HG03060 (cell line): ENCODE measurements at regions not wholly inside any gene's neighbourhood (a gene's known extent, or its start where the extent isn't known, plus 50 kb on each side); places are given as distances from the start of the nearest gene placed in this dataset.
A peak's percentile ranks its signal among the peaks of the same experiment; 100 is the strongest.
"Not testable (repeated sequence)": the region's sequence is repeated elsewhere in the genome, so short reads cannot be mapped to it uniquely, and the experiment has no call there.

Experiments
- ATAC-seq: cut with Tn5 transposase; IDR thresholded peaks from one replicate; pipeline ENCODE4 v1.9.1; 2021; ENCODE audit warnings: low read depth, moderate number of reproducible peaks; ENCODE audit not compliant: unreplicated experiment

DNA sequence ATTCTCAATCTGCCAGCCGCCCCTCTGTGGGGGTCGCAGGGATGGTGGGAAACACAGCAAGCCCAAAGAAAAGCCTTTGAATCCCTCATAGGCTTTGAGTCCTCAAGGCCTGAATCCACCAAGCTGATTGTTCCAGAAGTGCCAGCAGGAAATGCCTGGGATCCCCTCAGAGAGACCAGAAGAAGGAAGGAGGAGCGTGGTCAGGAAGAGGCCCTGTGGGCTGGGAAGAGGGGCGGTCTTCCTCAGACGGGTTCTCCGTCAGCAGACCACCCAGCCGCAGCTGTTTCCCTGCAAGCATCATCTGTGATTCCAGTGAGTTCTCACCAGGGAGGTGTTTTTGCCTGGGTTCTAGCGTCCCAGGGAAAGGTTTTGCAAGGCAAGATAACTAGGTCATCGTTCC lies 190.0 kb upstream of the KLF6 start:
- ATAC-seq, result no peak

DNA sequence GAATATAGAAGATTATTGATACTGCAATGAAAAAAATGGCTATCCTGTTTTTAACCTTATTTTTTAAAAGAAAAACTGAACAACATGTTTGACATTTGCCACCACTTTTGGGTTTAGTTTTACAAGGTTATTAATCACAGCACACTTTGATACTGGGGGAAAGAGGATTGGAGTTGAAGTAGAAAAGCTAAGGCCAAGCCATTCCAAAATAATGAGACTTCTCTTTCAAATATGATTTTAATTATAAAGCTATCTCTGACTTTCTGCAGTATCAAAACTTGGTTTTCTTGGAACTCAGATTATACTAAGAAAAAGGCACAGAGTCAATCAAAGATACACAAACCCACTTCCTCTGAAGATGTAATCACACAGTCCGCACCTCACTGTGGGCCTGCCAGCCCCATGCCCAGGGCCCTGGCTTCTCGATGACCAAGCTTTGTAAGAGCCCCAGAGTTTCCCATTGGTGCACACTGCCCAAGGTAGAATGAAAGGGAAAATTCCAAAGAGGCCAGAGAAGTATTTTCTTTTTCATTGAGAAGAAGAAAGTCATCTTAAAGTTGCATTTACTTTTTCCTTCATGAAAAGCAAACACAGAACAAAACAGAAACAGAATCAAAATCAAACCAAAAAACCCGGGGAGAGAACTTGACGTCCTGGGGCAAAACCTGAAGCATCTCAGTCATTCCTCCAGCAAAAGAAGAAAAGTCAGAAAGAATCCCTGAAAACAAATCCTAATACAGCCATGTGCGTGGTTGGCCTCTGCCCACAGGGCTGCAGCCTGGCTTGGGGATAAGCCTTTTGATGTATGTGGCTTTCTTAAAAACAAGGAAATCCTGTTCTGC lies 187.7 kb upstream of the KLF6 start:
- no peak for ATAC-seq

DNA sequence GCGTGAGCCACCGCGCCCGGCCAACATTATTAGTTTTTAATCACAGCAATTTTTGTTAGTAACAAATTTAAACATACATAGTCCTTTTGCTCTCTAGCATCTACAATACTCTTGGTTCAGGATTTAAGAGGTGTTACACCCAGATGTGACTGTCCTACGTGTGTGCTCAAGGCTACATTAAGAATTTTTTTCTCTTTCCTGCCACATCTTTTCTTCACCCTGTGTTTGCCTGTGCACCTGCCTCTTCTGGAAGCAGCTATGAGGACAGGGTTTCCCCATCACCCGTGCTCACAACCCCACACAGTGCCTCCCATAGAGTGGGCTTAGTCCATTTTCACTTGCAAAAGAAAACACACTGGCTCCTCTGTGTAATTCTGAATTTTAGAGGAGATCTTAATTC lies 186.7 kb upstream of the KLF6 start:
- ATAC-seq, result no peak

DNA sequence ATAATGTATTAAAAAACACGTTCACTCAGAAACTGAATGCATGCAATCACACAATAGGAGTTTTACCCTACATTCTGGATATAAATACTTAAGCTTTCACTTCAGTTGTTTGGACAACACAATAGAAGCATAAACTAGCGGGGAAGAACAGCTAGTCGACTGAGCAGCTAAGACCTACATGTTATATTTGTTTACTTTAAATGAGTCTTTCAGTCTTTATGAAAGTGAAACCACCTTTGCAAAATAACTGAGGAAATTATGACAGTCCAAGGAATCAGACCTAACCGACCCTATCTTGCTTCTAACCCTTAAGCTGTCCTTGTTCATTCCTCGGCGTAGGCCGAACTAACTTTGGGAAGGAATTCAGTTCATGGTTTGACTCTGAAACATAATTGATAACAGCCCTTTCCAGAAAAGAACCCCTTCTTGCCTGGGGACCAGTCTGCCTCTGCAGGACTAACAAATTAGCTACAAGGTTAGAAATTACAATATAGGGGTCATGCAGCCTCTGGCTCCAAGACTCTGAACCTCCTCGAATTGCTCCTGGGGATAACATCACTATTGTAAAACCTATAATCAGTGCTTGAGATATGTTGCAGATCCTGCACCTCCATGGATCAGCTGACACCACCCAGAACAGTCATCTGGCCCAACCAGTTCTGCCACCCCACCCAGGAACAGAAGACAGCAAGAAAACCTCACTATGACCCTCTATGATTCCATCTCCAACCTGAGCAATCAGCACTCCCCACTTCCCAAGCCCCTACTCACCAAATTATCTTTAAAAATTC lies 185.1 kb upstream of the KLF6 start:
- no peak for ATAC-seq

DNA sequence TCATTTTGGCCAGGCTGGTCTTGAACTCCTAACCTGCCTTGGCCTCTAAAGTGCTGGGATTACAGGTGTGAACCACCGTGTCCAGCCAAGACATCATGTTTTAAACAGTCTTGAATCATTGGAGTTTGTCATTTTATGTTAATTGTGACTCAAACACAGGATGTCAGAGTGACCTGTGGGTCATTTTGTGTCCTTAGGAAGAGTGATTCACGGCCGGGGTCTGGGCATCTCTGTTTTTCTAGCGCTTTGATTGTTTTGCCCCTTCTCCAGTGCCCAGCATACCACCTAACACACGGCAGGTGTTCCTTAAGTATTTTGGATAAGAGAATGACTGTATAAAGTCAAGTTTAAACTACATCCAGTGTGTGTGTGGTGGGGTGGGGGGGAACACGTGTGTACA lies 183.7 kb upstream of the KLF6 start:
- ATAC-seq, result no peak

DNA sequence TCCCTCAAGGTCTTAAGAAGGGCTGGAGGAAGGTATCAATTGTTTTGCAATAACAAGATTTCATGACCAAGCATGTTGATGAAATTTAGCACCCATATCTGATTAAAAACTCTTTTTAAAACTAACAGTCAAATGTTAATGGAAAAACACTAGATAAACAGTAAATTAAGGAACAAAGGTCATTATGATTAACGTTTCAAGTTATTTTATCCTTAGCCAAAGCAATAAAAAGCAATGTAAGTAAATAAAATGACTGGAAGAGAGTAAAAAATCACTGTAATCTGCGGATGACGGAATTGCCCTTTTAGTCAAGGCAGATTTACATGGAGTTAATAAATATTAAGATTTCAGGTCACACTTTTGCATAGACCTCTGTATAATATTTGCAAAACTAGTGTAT lies 179.5 kb upstream of the KLF6 start:
- ATAC-seq, result no peak

DNA sequence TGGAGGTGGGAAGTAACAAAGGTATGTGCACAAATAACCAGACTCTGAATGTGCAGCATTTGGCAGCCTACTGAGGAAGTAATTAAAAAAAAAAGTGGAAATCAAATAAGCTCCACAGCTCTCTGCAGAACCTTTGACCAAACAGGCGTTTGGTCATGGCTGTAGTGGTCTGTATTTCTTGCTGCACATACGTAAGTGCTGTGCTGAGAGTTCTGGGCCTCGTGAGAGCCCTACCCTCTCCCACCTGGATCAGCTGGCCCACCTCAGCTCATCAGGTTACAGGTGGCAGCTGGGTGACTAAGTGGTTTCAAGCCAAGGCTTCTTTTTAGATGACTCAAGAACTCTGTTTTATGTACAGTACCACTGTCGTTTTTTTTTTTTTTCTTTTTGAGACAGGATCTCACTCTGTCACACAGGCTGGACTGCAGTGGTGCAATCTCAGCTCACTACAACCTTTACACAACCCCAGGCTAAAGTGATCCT lies 178.2 kb upstream of the KLF6 start:
- ATAC-seq, result no peak

DNA sequence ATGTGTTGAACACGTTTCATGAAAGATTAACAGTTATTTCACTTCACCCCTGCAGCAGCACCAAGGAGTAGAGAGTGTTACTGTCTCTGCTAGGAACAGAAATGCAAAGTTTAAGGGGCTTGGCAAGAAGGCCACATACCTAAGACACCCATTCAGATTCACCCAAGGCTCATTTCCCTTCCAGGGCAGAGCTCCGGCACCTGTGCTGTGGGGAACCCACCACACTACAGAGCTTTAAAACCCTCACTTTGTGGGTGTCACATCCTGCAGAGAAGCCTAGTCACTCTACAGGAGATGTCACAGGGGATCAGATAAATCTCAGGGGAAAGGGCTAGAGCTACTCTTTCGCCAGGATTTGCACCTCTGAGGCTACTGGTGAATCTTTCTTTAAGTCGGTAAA lies 176.1 kb upstream of the KLF6 start:
- ATAC-seq, result peak; percentile 69

DNA sequence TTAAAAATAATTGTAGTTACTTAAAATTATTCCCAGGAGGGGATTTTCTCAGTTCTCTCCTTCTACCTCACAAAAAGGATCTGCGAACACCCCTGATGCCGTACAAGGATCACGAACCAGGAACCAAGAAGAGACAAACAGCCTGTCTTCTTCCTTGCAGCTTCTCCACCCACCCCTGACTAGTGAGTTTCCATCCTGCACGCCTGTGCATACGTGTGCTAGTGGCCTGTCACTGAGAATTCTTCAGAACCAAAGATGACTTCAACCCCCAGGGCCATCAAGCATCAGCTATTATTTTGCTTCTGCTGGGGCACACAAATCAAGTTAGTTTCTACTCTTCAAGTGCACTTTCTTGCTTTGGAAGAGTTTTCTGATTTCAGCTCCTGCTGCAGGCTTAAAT lies 175.5 kb upstream of the KLF6 start:
- no peak for ATAC-seq

DNA sequence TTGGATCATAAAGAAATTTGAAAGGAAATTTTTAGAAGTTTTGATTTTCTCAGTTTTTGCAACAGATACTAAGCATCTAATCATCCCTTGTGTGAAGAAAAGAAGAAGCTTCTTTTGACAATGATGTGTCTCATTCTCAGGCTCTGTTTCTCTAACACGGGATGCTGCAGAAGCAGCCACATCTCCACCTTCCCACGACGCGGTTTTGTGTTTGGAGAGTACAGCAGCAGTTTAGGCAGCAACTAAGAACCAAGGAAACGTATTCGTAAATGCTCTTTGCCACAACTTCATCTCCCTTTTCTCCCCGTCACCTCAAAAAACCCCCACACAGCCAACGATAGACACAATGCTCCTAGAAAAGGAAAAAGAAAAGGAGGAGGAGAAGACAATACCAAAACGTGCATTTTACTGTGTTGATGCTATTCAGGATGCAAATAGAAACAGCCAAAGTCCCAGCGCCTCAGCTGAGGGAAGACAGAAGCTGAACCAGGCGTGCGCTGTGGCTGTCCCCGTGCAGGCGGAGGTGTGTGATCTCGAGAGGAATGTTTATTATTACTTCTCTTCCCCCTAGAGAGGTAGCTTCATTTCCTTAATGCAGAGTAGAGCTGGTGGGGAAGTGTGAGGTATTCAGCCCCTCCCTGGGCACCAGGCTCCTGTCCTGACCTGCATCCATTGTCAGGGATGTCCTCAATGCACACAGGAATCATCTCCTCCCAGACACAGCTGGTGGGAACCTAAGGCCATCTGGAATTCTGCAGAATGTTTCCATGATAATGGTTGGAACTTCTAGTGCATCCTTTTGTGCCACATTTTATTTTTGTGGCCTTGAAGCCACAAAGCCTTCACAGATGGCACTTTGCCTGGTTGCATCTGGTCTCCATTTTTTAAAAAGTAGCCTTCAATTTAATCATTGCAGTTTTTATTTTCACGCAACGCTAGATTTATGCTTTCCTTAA lies 174.6 kb upstream of the KLF6 start:
- ATAC-seq, result no peak

DNA sequence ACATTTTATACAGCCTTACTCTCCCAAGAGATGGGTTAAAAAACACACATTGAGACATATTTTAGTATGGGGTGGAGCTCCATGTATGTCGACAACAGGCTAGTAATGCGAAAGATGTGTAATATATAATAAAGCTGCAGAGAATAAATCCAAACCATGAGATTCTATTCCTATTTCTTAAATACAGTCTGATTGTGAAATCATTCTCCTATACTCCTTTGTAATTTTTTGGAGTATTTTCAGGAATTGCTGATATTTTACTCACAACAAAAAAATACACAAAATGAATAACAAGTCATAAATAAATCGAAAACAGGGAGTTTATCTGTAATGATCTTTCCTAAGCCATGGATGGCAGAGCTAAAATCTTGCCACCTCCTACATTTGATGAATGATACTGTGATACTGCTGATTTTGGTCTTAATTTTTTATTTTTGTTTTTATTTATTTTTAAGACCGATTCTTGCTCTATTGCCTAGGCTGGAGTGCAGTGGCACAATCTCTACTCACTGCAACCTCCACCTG lies 173.5 kb upstream of the KLF6 start:
- ATAC-seq, result no peak

DNA sequence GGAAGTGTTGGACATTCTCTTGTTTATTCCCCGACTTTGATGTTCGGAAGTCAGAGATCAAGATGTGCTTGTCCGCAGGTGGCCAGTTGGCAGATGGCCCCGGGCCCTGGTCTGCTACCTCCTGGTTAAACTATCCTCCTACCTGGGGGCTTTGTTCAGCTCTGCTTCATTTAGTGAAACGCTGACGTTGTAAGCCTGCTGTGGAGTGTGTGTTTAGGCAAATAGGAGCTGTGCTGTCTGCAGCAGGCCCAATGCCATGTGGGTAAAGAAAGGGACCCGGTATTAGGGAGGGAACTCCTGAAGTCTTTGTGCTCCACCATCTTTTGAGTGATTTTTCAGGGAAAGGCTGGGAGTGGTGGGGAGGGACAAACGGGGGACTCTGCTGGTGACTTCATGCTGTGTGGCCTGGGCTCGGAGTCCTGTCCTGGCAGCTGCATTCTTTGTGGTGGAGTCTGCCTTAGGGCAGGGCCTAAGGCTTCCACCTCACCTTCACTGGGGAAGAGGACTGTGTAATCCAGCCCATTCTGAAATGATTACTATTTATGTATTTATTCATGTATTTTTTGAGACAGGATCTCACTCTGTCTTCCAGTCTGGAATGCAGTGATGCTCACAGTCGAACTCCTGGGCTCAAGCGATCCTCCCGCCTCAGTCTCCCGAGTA lies 171.1 kb upstream of the KLF6 start:
- no peak for ATAC-seq

DNA sequence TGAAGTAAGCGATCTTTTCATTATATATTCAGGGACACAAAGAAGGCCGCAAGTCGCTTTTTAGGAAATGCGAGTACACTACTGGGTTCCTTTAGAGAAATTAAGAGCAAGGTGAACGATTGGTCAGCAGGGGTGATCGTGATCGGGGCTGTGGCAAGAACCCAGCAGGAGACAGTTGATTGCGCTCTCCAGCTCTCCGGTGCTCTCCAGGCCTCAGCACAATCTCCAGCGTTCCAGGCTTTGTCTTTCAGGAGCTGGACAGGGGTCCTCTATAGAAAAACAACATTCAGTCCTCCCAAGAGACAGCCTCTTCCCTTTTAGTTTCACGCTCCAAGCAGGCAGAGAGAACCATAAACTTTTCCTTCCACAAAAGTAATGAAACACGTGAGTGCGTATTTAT lies 170.5 kb upstream of the KLF6 start:
- no peak for ATAC-seq

DNA sequence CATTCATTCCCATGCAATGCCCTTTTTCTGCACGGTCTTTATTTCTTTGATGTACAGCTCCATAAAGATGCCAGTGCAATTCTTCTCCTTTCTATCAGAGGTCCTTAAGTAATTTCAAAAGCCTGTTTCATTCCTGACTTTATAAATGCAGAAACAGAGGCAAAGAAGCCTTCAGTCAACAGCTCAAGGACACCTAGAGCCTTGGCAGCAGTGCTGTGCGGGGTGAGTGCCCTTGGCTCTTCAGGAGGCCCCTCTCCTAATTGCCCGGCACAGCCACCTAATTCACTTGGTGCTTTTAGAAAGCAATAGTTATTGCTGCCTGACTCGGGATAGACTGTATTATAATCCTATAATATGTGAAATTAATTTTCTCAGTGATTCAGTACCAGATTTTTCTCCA lies 169.6 kb upstream of the KLF6 start:
- ATAC-seq, result no peak

DNA sequence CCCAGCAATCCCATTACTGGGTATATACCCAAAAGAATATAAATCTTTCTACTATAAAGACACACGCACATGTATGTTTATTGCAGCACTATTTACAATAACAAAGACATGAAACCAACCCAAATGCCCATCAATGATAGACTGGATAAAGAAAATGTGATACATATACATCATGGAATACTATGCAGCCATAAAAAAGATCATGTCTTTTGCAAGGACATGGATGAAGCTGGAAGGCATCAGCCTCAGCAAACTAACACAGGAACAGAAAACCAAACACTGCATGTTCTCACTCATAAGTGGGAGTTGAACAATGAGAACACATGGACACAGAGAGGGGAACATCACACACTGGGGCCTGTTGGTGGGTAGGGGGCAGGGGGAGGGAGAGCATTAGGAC lies 169.0 kb upstream of the KLF6 start:
- ATAC-seq, result not testable (repeated sequence)

DNA sequence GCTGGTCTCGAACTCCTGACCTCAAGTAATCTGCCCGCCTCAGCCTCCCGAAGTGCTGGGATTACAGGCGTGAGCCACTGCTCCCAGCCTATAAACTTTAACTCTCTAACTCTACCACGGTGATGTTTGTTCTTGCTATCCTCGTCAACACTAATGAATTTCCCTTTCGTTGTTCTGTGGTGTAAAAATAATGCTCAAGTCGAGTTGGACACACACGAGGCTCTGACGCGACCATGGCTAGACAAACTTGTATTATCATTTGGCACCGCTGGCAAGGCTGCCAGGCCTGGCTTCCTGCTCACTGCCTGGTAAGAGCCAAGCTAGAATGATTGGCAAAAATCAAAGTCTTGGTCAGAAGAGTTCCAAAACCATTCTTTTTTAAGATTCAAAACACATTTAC lies 167.0 kb upstream of the KLF6 start:
- ATAC-seq, result no peak

DNA sequence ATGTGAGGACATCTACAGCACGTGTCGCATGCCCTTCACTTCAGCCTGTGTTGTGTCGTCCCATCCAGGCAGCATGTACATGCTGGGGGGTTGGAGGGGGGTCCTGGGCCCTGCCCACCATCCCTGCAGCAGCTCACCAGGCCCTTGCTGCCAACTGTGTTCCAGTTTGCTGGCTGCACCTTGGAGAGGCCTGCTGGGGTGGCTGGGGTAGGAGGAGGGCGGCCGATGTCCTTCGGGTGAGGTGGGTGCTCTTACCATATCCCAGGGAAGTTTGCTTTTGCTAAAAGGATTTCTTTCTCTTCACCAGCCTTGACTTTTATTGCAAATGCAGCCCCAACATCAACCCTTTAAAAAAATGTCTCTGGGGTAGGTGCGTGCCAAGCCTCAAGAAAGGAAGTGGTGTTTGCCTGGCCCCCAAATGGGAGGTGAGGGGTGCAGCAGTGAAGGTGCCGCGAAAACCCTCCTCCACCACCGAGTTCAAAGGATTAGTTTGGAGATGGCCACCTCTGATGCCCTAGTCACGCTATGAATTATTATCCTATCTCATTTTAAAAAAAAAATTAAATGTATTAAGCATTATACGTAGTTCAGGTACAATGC lies 165.8 kb upstream of the KLF6 start:
- ATAC-seq, result no peak

DNA sequence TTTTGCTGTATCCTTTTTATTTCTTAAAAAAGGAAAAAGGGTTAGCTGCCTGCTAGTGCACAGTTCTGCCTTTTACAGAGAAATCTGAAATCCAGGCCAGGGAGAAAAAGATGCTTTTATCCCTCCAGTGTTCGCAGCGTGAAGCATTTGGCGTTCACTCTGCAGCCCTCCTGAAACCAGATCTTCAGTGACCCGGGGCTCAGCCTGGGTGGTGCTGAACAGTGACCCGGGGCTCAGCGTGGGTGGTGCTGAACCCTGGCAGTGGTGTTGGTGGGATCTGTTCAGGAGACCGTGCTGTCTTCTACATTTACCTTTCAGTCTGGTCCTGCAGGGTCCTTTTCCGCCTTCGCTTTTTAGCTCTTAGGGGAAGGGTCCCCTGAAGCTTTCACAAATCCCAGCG lies 164.7 kb upstream of the KLF6 start:
- no peak for ATAC-seq

DNA sequence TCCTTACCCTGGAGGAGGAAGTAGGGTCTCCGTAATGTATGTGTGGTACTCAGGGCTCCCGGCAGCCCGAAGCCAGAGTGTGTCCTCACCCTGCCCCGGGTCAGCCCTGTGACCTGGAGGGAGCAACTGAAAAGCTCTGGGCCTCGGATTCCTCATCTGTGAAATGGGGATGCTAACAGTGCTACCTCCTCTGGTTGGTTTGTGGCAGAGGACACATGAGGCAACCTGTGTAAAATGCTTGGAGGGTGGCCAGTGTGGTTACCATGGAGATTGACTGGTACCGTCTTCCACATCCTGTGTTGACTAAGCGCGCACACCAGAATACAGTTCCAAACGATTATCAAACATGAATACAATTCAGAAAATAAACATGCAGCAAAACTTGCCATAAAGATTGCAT lies 163.8 kb upstream of the KLF6 start:
- no peak for ATAC-seq
